Glutamatergic neuron (in vitro differentiated cells): ENCODE measurements at regions not wholly inside any gene's neighbourhood (a gene's known extent, or its start where the extent isn't known, plus 50 kb on each side); places are given as distances from the start of the nearest gene placed in this dataset.

Experiments
- DNase-seq: peaks from one replicate; pipeline ENCODE4 v3.0.0; 2022
- H3K27ac Mint-ChIP-seq: one replicate; pipeline ENCODE4 v1.8.0; 2020; ENCODE audit warnings: mild to moderate bottlenecking, mixed read lengths, inconsistent platforms; ENCODE audit not compliant: unreplicated experiment
- H3K27me3 Mint-ChIP-seq: one replicate; pipeline ENCODE4 v1.8.0; 2020; ENCODE audit warnings: mild to moderate bottlenecking, moderate library complexity, mixed read lengths, inconsistent platforms; ENCODE audit not compliant: unreplicated experiment
- H3K36me3 Mint-ChIP-seq: one replicate; pipeline ENCODE4 v1.8.0; 2020; ENCODE audit warnings: mild to moderate bottlenecking, mixed read lengths, inconsistent platforms; ENCODE audit not compliant: unreplicated experiment
- H3K4me1 Mint-ChIP-seq: one replicate; pipeline ENCODE4 v1.8.0; 2020; ENCODE audit warnings: mild to moderate bottlenecking, low read depth, mixed read lengths, inconsistent platforms; ENCODE audit not compliant: unreplicated experiment
- H3K4me3 Mint-ChIP-seq: one replicate; pipeline ENCODE4 v1.8.0; 2020; ENCODE audit warnings: mild to moderate bottlenecking, mixed read lengths, inconsistent platforms; ENCODE audit not compliant: unreplicated experiment
- H3K9me3 Mint-ChIP-seq: one replicate; pipeline ENCODE4 v1.8.0; 2020; ENCODE audit warnings: mild to moderate bottlenecking, moderate library complexity, mixed read lengths, inconsistent platforms; ENCODE audit not compliant: unreplicated experiment
- CTCF ChIP-seq: fragments of 200-600 bp; sonication (generic); IDR thresholded peaks from one replicate; pipeline ENCODE4 v1.5.0; 2021; ENCODE audit not compliant: partially characterized antibody, unreplicated experiment

GRCh38 chr5:30183795-30184194 is 1009.7 kb upstream of the CDH6 start:
- no peak for DNase-seq
- Mint-ChIP-seq H3K9me3 (peaks cover 4% of the 10 kb centered on the region), H3K27ac (no peak overlapping the region), H3K27me3 (no peaks in the 10 kb centered on the region), H3K36me3 (no peaks in the 10 kb centered on the region), H3K4me3 (no peak overlapping the region), H3K4me1 (peaks cover 8% of the 10 kb centered on the region)
- TF ChIP-seq CTCF = no peak

- no peaks in the 10 kb centered on the region for H3K27me3 Mint-ChIP-seq
- H3K4me1 Mint-ChIP-seq = no peaks in the 10 kb centered on the region
- no peak overlapping the region for H3K4me3 Mint-ChIP-seq
- no peaks in the 10 kb centered on the region for H3K36me3 Mint-ChIP-seq
- H3K9me3 Mint-ChIP-seq = peaks cover 1% of the 10 kb centered on the region
- no peak for DNase-seq
- no peak for TF ChIP-seq CTCF
- H3K27ac Mint-ChIP-seq = no peak overlapping the region
Measured at GRCh38 chr5:30156156-30156555, 1037.3 kb upstream of the CDH6 start.

GRCh38 chr5:30152431-30152830 is 1041.1 kb upstream of the CDH6 start:
- Mint-ChIP-seq H3K36me3 (no peaks in the 10 kb centered on the region), H3K4me1 (no peaks in the 10 kb centered on the region), H3K27ac (no peak overlapping the region), H3K4me3 (no peak overlapping the region), H3K27me3 (no peaks in the 10 kb centered on the region), H3K9me3 (peaks cover 1% of the 10 kb centered on the region)
- TF ChIP-seq CTCF = no peak
- DNase-seq = no peak

- TF ChIP-seq CTCF = no peak
- Mint-ChIP-seq H3K4me1 (no peaks in the 10 kb centered on the region), H3K9me3 (peaks cover 1% of the 10 kb centered on the region), H3K4me3 (no peak overlapping the region), H3K27me3 (no peaks in the 10 kb centered on the region), H3K36me3 (no peaks in the 10 kb centered on the region), H3K27ac (no peak overlapping the region)
- no peak for DNase-seq
Measured at GRCh38 chr5:30150231-30150630, 1043.3 kb upstream of the CDH6 start.

- no peak for DNase-seq
- H3K4me1 Mint-ChIP-seq = no peaks in the 10 kb centered on the region
- TF ChIP-seq CTCF = no peak
- H3K4me3 Mint-ChIP-seq = no peak overlapping the region
- H3K27me3 Mint-ChIP-seq = no peaks in the 10 kb centered on the region
- peaks cover 1% of the 10 kb centered on the region for H3K9me3 Mint-ChIP-seq
- H3K36me3 Mint-ChIP-seq = no peaks in the 10 kb centered on the region
- no peak overlapping the region for H3K27ac Mint-ChIP-seq
Measured at GRCh38 chr5:30149526-30149925, 1044.0 kb upstream of the CDH6 start.
